ENCODE measurements at regions not wholly inside any gene's neighbourhood (a gene's known extent, or its start where the extent isn't known, plus 50 kb on each side); places are given as distances from the start of the nearest gene placed in this dataset.

DNA sequence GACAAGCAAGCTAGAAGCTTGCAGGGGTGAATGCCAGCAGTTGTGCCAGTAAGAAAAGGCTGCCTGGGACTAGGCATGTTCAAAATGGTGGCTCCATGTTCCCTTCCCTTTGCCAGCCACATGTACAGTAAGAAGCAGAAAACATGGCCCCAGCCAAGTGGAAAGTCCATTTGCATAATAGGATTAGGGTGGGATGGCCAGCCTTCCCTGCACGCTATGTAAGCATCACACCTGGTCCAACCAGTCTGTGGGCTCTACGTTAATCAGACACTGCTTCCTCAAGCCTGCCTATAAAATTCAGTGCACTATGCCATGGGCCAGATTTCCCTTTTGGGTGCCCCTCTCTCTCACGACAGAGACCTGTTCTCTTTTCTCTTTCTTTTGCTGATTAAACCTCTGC lies 288.4 kb downstream of the GXYLT1 start:
- TF ChIP-seq, protein P1, sequence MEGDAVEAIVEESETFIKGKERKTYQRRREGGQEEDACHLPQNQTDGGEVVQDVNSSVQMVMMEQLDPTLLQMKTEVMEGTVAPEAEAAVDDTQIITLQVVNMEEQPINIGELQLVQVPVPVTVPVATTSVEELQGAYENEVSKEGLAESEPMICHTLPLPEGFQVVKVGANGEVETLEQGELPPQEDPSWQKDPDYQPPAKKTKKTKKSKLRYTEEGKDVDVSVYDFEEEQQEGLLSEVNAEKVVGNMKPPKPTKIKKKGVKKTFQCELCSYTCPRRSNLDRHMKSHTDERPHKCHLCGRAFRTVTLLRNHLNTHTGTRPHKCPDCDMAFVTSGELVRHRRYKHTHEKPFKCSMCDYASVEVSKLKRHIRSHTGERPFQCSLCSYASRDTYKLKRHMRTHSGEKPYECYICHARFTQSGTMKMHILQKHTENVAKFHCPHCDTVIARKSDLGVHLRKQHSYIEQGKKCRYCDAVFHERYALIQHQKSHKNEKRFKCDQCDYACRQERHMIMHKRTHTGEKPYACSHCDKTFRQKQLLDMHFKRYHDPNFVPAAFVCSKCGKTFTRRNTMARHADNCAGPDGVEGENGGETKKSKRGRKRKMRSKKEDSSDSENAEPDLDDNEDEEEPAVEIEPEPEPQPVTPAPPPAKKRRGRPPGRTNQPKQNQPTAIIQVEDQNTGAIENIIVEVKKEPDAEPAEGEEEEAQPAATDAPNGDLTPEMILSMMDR (IDR thresholded peaks at IDR 0.05; ENCODE audit: low read depth, low read length), result no peak
- TF ChIP-seq MYC (IDR thresholded peaks at IDR 0.05; ENCODE audit: low read depth, low read length), result no peak
- TF ChIP-seq POLR2A (IDR thresholded peaks at IDR 0.05; ENCODE audit: extremely low read depth, insufficient read length), result no peak

Measured in NB4 (cell line).